GM12891 (cell line): ENCODE measurements at regions not wholly inside any gene's neighbourhood (a gene's known extent, or its start where the extent isn't known, plus 50 kb on each side); places are given as distances from the start of the nearest gene placed in this dataset.

Experiments
- DNase-seq: peaks from one replicate; pipeline ENCODE4 v3.0.0; 2011; ENCODE audit warnings: low spot score; ENCODE audit not compliant: insufficient read length
- FAIRE-seq: peaks from 2 replicates; lab custom pipeline; 2011; peaks lifted over from hg19 to GRCh38; lab: Jason Lieb, UNC
- PAX5 ChIP-seq: IDR thresholded peaks from 2 replicates; pipeline ENCODE4 v1.6.1; 2011; ENCODE audit warnings: low read length, moderate library complexity, mild to moderate bottlenecking; ENCODE audit not compliant: insufficient read depth, severe bottlenecking
- POLR2A ChIP-seq: IDR thresholded peaks from 2 replicates; pipeline ENCODE4 v1.6.1; 2011; ENCODE audit warnings: low read depth, low read length, control low read depth
- POLR2AphosphoS5 ChIP-seq: IDR thresholded peaks from 2 replicates; pipeline ENCODE4 v1.6.1; 2011; ENCODE audit warnings: low read depth, low read length, control low read depth
- POU2F2 ChIP-seq: IDR thresholded peaks from 2 replicates; pipeline ENCODE4 v1.6.1; 2011; ENCODE audit warnings: low read depth, mild to moderate bottlenecking, control low read depth, low read length, moderate library complexity
- SPI1 ChIP-seq: IDR thresholded peaks from 2 replicates; pipeline ENCODE4 v1.6.1; 2011; ENCODE audit warnings: low read depth, low read length, control low read depth
- TAF1 ChIP-seq: IDR thresholded peaks from 2 replicates; pipeline ENCODE4 v1.6.1; 2011; ENCODE audit warnings: low read depth, low read length, control low read depth

- DNase-seq (no peak), FAIRE-seq (no peak)
- TF ChIP-seq SPI1 (no peak), TAF1 (no peak), POLR2A (no peak), POLR2AphosphoS5 (no peak), POU2F2 (no peak), PAX5 (no peak)
These were observed 273.1 kb upstream of the PROX1 start for GRCh38 chr1:213714645-213715044.

GRCh38 chr1:213715182-213715581, 272.6 kb upstream of the PROX1 start:
- no peak for DNase-seq
- FAIRE-seq = no peak
- no peak for TF ChIP-seq POU2F2
- TF ChIP-seq PAX5 = no peak
- no peak for TF ChIP-seq TAF1
- no peak for TF ChIP-seq SPI1
- no peak for TF ChIP-seq POLR2A
- no peak for TF ChIP-seq POLR2AphosphoS5

GRCh38 chr1:213719462-213719861, 268.3 kb upstream of the PROX1 start:
- no peak for TF ChIP-seq PAX5
- no peak for TF ChIP-seq POLR2AphosphoS5
- no peak for TF ChIP-seq SPI1
- TF ChIP-seq TAF1 = no peak
- no peak for TF ChIP-seq POU2F2
- TF ChIP-seq POLR2A = no peak
- FAIRE-seq = no peak
- DNase-seq = no peak

- DNase-seq (no peak), FAIRE-seq (no peak)
- TF ChIP-seq POLR2AphosphoS5 = no peak
- no peak for TF ChIP-seq SPI1
- no peak for TF ChIP-seq TAF1
- TF ChIP-seq POLR2A = no peak
- TF ChIP-seq POU2F2 = no peak
- no peak for TF ChIP-seq PAX5
These were observed 267.7 kb upstream of the PROX1 start for GRCh38 chr1:213720032-213720431.

GRCh38 chr1:213723187-213723586, 264.6 kb upstream of the PROX1 start:
- DNase-seq (no peak), FAIRE-seq (no peak)
- TF ChIP-seq POLR2A (no peak), POU2F2 (no peak), POLR2AphosphoS5 (no peak), PAX5 (no peak), SPI1 (no peak), TAF1 (no peak)

- no peak for FAIRE-seq
- no peak for DNase-seq
These were observed 262.9 kb upstream of the PROX1 start for GRCh38 chr1:213724640-213725536.

GRCh38 chr1:213727853-213728592, 259.8 kb upstream of the PROX1 start:
- DNase-seq (no peak), FAIRE-seq (no peak)
- TF ChIP-seq POU2F2 (no peak), SPI1 (no peak), PAX5 (no peak), POLR2A (no peak), TAF1 (no peak), POLR2AphosphoS5 (no peak)

More at GRCh38 chr1:213724640-213725536, 262.9 kb upstream of the PROX1 start:
- no peak for TF ChIP-seq PAX5

- DNase-seq (no peak), FAIRE-seq (no peak)
- TF ChIP-seq POLR2AphosphoS5 (no peak), POLR2A (no peak), SPI1 (no peak), PAX5 (no peak)
These were observed 258.9 kb upstream of the PROX1 start for GRCh38 chr1:213728593-213729536.

- no peak for DNase-seq
- FAIRE-seq = no peak
- TF ChIP-seq POU2F2 (no peak), PAX5 (no peak), SPI1 (no peak), POLR2AphosphoS5 (no peak), POLR2A (no peak), TAF1 (no peak)
These were observed 254.1 kb upstream of the PROX1 start for GRCh38 chr1:213733705-213734104.
